ENCODE measurements at regions not wholly inside any gene's neighbourhood (a gene's known extent, or its start where the extent isn't known, plus 50 kb on each side); places are given as distances from the start of the nearest gene placed in this dataset.

DNA sequence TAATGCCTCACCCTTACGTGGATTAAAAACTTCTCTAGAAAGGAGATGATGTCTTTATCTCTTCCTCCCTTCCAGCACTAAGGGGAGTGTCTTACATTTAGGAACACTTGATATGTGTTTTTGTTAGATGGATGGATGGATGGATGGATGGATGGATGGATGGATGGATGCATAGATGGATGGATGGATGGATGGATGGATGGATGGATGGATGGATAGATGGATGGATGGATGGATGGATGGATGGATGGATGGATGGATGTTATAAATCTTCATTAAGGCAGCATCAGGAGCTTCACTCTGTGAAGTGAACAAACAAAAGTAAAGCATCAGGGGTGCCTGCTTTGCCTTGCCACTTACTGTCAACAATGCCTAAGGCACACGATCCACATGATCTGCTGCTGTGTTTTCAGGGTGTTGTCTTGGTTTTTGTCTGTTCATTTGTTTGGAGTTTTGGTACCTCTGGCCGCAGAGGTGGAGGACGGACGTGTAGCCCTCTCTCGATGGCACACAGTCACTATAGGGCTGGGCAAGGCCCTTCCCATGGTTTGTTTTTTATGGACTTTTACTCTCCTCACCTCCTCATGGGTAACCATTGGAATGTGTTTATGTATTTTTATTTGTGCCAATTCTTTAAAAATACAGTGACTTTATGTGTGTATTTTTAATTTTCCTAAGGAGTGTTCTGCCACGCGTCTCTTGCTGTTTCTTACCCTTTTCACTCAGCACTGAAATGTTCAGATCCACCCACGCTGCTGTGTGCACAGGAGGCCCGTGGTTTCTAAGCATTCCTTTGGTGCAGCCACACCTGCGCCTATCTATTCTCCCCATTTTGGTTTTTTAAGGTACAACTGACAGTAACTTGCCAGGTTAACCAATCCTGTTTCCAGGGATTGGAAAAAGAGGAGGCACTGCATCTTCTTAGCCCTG lies 91.8 kb upstream of the ENPP6 start:
- H3K27ac ChIP-seq = no peak overlapping the region
- TF ChIP-seq ZFX (IDR thresholded peaks at IDR 0.05; ENCODE audit: borderline replicate concordance) = no peak
- TF ChIP-seq, protein P1, sequence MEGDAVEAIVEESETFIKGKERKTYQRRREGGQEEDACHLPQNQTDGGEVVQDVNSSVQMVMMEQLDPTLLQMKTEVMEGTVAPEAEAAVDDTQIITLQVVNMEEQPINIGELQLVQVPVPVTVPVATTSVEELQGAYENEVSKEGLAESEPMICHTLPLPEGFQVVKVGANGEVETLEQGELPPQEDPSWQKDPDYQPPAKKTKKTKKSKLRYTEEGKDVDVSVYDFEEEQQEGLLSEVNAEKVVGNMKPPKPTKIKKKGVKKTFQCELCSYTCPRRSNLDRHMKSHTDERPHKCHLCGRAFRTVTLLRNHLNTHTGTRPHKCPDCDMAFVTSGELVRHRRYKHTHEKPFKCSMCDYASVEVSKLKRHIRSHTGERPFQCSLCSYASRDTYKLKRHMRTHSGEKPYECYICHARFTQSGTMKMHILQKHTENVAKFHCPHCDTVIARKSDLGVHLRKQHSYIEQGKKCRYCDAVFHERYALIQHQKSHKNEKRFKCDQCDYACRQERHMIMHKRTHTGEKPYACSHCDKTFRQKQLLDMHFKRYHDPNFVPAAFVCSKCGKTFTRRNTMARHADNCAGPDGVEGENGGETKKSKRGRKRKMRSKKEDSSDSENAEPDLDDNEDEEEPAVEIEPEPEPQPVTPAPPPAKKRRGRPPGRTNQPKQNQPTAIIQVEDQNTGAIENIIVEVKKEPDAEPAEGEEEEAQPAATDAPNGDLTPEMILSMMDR (IDR thresholded peaks at IDR 0.05) = no peak

DNA sequence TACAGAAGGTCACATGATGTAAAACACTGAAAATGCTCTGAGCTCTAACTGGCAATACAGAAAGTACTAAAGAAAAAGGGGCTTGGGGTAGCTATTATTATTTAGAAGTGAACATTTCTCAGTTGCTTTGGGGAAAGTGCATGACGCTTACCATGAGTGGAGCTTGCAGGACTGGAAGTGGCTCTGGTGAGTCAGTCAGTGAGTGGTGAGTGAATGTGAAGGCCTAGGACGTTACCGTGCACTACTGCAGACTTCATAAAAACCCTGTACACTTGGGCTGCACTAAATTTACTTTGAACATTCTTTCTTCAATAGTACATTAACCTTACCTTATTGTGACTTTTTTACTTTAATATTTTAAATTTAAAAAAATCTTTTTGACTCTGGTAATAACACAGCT lies 89.3 kb upstream of the ENPP6 start:
- H3K27ac ChIP-seq = no peak overlapping the region
- TF ChIP-seq, protein P1 (IDR thresholded peaks at IDR 0.05) = no peak
- TF ChIP-seq ZFX (IDR thresholded peaks at IDR 0.05; ENCODE audit: borderline replicate concordance) = no peak

DNA sequence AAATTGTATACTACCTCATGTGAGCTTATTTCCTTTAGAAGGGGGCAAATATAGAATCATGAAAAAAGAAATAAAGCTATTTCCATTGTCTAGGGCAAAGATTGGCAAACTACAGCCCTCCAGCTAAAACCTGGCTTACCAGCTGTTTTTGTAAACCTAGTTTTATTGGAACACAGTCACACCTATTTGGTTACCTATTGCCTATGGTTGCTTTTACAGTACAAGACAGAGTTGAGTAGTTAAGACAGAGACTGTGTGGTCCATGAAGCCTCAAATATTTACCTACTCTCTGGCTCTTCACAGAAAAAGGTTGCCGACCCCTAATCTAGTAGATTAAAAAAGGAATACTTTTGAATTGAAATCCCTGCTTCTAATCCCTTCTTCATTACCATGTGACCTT lies 88.8 kb upstream of the ENPP6 start:
- H3K27ac ChIP-seq = no peak overlapping the region
- TF ChIP-seq, protein P1 (IDR thresholded peaks at IDR 0.05) = no peak
- TF ChIP-seq ZFX (IDR thresholded peaks at IDR 0.05; ENCODE audit: borderline replicate concordance) = no peak

DNA sequence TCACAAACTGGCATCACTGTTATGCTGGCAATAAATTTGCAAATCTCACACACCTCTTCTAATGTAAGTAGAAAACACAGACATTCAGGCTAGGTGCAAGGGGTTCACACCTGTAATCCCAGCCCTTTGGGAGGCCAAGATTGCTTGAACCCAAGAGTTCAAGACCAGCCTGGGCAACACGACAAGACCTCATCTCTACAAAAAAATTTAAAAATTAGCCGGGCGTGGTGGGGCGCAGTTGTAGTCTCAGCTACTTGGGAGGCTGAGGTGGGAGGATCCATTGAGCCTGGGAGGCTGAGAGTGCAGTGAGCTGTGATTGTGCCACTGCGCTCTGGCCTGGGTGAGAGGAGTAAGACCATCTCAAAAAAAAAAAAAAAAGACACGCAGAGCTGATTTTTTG lies 83.1 kb upstream of the ENPP6 start:
- no peak overlapping the region for H3K27ac ChIP-seq
- TF ChIP-seq, protein P1 (IDR thresholded peaks at IDR 0.05) = no peak
- no peak for TF ChIP-seq ZFX (IDR thresholded peaks at IDR 0.05; ENCODE audit: borderline replicate concordance)

DNA sequence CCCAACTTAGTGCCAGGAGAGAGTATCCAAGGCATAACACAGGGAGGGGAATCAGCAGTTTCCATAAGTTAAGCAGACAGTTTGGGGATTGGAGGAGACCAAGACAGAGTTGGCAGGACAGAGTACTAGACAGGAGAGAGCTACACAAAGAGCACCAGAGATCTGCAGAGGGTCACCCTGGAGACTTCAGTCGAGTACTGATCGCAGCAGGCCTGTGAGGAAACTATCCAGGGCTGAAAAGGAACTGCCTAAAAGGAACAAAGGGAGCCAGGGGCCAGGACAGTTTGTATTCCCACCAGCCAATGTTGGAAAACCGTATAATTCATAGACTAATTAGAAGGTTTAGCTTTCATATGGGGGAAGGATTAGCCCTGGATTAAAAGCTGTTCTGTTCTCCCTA lies 80.6 kb upstream of the ENPP6 start:
- no peak for TF ChIP-seq ZFX (IDR thresholded peaks at IDR 0.05; ENCODE audit: borderline replicate concordance)
- TF ChIP-seq, protein P1 (IDR thresholded peaks at IDR 0.05) = no peak
- H3K27ac ChIP-seq = no peak overlapping the region

DNA sequence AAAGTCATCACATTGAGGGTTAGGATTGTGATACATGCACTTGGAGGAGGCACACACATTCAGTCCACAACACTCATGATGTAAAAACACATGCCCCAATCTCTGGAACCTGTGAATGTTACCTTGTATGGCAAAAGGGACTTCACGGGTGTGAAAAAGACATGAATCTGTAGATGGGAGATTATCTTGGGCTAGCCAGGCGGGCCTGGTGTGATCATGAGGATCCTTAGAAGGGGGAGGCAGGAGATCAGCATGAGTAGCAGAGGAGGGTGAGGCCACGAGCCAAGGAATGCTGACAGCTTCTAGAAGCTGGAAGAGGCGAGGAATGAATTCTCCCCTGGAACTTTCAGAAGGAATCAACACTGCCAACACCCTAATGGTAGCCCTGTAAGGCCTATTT lies 77.5 kb upstream of the ENPP6 start:
- TF ChIP-seq, protein P1 (IDR thresholded peaks at IDR 0.05) = no peak
- no peak for TF ChIP-seq ZFX (IDR thresholded peaks at IDR 0.05; ENCODE audit: borderline replicate concordance)
- no peak overlapping the region for H3K27ac ChIP-seq

DNA sequence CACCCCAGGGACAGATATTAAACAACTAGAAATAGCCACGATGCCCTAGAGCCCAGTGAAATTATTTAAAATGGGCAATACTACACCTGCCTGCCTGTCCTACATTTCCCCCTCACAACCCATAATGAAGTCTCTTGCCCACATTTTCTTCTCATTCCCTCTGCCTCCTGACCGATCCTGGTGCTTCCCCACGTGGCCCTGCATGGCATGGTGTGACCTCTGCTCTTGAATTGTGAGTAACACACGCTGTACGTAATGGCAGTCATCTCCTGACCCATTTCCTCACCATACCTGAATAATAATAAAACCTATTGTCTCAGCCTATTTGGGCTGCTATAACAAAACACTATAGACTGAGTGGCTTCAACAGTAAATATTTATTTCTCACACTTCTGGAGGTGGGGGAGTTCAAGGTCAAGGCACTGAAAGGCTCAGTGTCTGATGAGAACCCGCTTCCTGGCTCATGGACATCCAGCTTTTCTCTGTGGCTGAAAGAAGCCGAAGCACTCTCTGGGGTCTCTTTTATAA lies 77.0 kb upstream of the ENPP6 start:
- no peak for TF ChIP-seq ZFX (IDR thresholded peaks at IDR 0.05; ENCODE audit: borderline replicate concordance)
- TF ChIP-seq, protein P1 (IDR thresholded peaks at IDR 0.05) = no peak
- H3K27ac ChIP-seq = no peak overlapping the region

Measured in 22Rv1 (cell line).